ENCODE measurements at regions not wholly inside any gene's neighbourhood (a gene's known extent, or its start where the extent isn't known, plus 50 kb on each side); places are given as distances from the start of the nearest gene placed in this dataset.

- H3K4me1 Mint-ChIP-seq (ENCODE audit: low read depth), result no peaks in the 10 kb centered on the region
- no peaks in the 10 kb centered on the region for H3K36me3 Mint-ChIP-seq (ENCODE audit: low read depth)
- no peak overlapping the region for H3K27ac Mint-ChIP-seq
- no peaks in the 10 kb centered on the region for H3K27me3 Mint-ChIP-seq
- intact Hi-C loops (cut with micrococcal nuclease), result no loop called here
- peaks cover 30% of the 10 kb centered on the region for H3K9me3 Mint-ChIP-seq
- H3K4me3 Mint-ChIP-seq, result no peak overlapping the region
Measured at GRCh38 chr5:15220642-15221173, 279.3 kb upstream of the FBXL7 start.

- intact Hi-C loops (cut with micrococcal nuclease), result no loop called here
- H3K36me3 Mint-ChIP-seq (ENCODE audit: low read depth), result no peaks in the 10 kb centered on the region
- no peaks in the 10 kb centered on the region for H3K27me3 Mint-ChIP-seq
- peaks cover 15% of the 10 kb centered on the region for H3K9me3 Mint-ChIP-seq
- no peak overlapping the region for H3K27ac Mint-ChIP-seq
- H3K4me1 Mint-ChIP-seq (ENCODE audit: low read depth), result no peaks in the 10 kb centered on the region
- H3K4me3 Mint-ChIP-seq, result no peak overlapping the region
Measured at GRCh38 chr5:15215056-15215455, 284.9 kb upstream of the FBXL7 start.

GRCh38 chr5:15214010-15214409, 286.0 kb upstream of the FBXL7 start:
- Mint-ChIP-seq H3K4me1 (ENCODE audit: low read depth) (no peaks in the 10 kb centered on the region), H3K9me3 (peaks cover 15% of the 10 kb centered on the region), H3K4me3 (no peak overlapping the region), H3K36me3 (ENCODE audit: low read depth) (no peaks in the 10 kb centered on the region), H3K27me3 (no peaks in the 10 kb centered on the region), H3K27ac (no peak overlapping the region)
- intact Hi-C loops (cut with micrococcal nuclease), result no loop called here

DNA sequence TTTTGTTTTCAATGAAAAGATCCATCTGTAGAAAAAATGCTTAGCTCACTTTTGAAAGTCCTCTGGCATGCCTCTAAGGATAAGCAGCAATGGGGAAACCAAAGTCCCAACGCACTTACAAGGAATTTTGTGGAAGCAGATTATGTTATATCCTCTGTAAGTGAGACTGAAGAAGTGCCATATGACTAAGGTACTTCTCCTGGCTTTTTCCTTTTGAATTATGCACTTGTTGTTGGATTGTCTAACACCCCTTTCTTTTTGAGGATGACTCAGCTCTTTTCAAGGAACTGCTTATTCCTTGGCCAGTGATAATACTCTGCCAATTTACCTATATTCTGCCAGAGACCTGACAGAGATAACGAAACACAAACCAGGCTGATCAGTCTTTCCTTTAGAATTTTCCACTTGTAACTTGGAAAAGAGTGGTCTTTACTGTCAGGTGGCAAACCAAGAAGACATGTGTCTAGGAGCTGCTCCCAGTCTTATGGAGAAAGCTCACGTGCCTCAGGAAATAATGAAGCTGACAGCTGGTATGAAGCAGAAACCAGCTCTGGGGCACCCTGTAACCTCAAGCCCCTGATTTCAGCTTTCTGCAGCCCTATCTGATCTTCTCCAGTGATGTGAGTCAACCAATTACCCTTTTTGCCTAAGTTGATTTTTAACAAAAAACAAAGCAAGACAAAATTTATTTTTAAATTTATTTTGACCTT, 290.8 kb upstream of the FBXL7 start:
- Mint-ChIP-seq H3K27ac (no peak overlapping the region), H3K4me1 (ENCODE audit: low read depth) (no peaks in the 10 kb centered on the region), H3K27me3 (no peaks in the 10 kb centered on the region), H3K4me3 (no peak overlapping the region), H3K36me3 (ENCODE audit: low read depth) (no peaks in the 10 kb centered on the region), H3K9me3 (peaks cover 20% of the 10 kb centered on the region)
- intact Hi-C loops (cut with micrococcal nuclease), result no loop called here

- H3K4me3 Mint-ChIP-seq, result no peak overlapping the region
- intact Hi-C loops (cut with micrococcal nuclease), result no loop called here
- H3K36me3 Mint-ChIP-seq (ENCODE audit: low read depth), result no peaks in the 10 kb centered on the region
- H3K9me3 Mint-ChIP-seq, result peaks cover 33% of the 10 kb centered on the region
- H3K27ac Mint-ChIP-seq, result no peak overlapping the region
- no peaks in the 10 kb centered on the region for H3K27me3 Mint-ChIP-seq
- no peaks in the 10 kb centered on the region for H3K4me1 Mint-ChIP-seq (ENCODE audit: low read depth)
Measured at GRCh38 chr5:15206133-15206532, 293.8 kb upstream of the FBXL7 start.

DNA sequence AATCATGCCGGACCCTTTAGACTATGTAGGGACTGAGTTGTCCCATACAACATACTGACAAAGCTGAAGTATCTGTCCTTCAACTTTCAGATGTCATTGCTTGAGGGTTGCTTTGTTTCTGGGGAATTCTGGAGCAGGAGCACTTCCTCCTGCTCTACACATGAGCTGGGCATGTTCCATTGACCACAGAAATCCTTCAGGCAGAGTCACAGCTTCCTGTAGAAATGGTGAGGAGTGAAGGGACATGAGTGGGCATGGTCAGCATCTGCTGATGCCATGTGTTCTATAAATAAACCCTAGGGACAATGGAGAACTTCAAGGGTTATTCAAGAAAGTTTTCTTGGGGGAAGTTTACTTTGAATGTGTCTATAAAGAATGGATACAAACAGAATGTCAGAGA, 296.6 kb upstream of the FBXL7 start:
- no peak overlapping the region for H3K27ac Mint-ChIP-seq
- no peaks in the 10 kb centered on the region for H3K4me1 Mint-ChIP-seq (ENCODE audit: low read depth)
- H3K9me3 Mint-ChIP-seq, result peaks cover 40% of the 10 kb centered on the region
- H3K4me3 Mint-ChIP-seq, result no peak overlapping the region
- H3K27me3 Mint-ChIP-seq, result no peaks in the 10 kb centered on the region
- no peaks in the 10 kb centered on the region for H3K36me3 Mint-ChIP-seq (ENCODE audit: low read depth)
- intact Hi-C loops (cut with micrococcal nuclease), result no loop called here

GRCh38 chr5:15191012-15191411, 309.0 kb upstream of the FBXL7 start:
- Mint-ChIP-seq H3K4me3 (no peak overlapping the region), H3K27me3 (no peaks in the 10 kb centered on the region), H3K4me1 (ENCODE audit: low read depth) (no peaks in the 10 kb centered on the region), H3K36me3 (ENCODE audit: low read depth) (no peaks in the 10 kb centered on the region), H3K9me3 (peaks cover 26% of the 10 kb centered on the region), H3K27ac (no peak overlapping the region)
- intact Hi-C loops (cut with micrococcal nuclease), result no loop called here

GRCh38 chr5:15183520-15183919, 311.9 kb upstream of the ANKH start:
- H3K4me3 Mint-ChIP-seq, result no peak overlapping the region

DNA sequence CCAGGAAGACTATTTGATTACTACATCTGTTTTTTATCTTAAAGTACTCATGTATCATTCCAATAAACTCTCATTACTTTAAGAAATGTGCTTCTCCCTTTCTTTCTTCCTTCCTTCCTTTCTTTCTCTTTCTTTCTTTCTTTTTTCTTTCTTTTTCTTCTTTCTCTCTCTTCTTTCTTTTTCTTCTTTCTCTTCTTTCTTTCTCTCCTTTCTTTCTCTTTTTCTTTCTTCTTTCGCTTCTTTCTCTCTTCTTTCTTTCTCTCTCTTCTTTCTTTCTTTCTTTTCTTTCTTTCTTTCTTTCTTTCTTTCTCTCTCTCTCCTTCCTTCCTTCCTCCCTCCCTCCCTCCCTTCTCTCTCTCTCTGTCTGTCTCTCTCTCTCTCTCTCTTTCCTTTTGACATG, 298.6 kb upstream of the ANKH start:
- intact Hi-C loops (cut with micrococcal nuclease), result no loop called here
- Mint-ChIP-seq H3K27me3 (no peaks in the 10 kb centered on the region), H3K27ac (no peak overlapping the region), H3K4me3 (no peak overlapping the region), H3K9me3 (peaks cover 43% of the 10 kb centered on the region), H3K36me3 (ENCODE audit: low read depth) (no peaks in the 10 kb centered on the region), H3K4me1 (ENCODE audit: low read depth) (no peaks in the 10 kb centered on the region)

More at GRCh38 chr5:15183520-15183919, 311.9 kb upstream of the ANKH start:
- Mint-ChIP-seq H3K4me1 (ENCODE audit: low read depth) (no peaks in the 10 kb centered on the region), H3K27ac (no peak overlapping the region), H3K9me3 (no peaks in the 10 kb centered on the region), H3K36me3 (ENCODE audit: low read depth) (no peaks in the 10 kb centered on the region), H3K27me3 (no peaks in the 10 kb centered on the region)
- intact Hi-C loops (cut with micrococcal nuclease), result no loop called here

GRCh38 chr5:15168358-15168757, 296.8 kb upstream of the ANKH start:
- no peaks in the 10 kb centered on the region for H3K27me3 Mint-ChIP-seq
- peaks cover 42% of the 10 kb centered on the region for H3K9me3 Mint-ChIP-seq
- no peak overlapping the region for H3K4me3 Mint-ChIP-seq
- no peaks in the 10 kb centered on the region for H3K4me1 Mint-ChIP-seq (ENCODE audit: low read depth)
- H3K36me3 Mint-ChIP-seq (ENCODE audit: low read depth), result no peaks in the 10 kb centered on the region
- intact Hi-C loops (cut with micrococcal nuclease), result no loop called here
- no peak overlapping the region for H3K27ac Mint-ChIP-seq

DNA sequence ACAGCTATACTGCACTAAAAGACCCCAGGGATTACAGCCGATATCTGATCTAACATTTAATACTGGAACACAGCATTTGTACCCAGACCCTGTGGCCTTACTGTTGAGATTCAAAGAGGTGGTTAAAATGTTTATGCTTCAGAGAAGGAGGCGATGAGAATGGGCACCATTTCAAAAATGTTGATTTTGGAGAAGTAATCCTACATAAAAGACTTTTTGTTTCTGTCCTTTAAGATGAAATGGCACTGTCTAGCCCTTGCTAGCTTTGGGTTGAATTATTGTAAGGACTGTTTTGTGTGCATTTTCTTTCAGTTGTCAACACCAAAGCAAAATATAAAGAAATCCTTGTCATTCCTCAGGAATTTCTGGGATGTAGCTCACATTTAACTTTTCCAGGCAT, 288.5 kb upstream of the ANKH start:
- Mint-ChIP-seq H3K27ac (no peak overlapping the region), H3K4me1 (ENCODE audit: low read depth) (no peaks in the 10 kb centered on the region), H3K4me3 (no peak overlapping the region), H3K36me3 (ENCODE audit: low read depth) (no peaks in the 10 kb centered on the region), H3K9me3 (peaks cover 26% of the 10 kb centered on the region), H3K27me3 (no peaks in the 10 kb centered on the region)
- intact Hi-C loops (cut with micrococcal nuclease), result no loop called here

DNA sequence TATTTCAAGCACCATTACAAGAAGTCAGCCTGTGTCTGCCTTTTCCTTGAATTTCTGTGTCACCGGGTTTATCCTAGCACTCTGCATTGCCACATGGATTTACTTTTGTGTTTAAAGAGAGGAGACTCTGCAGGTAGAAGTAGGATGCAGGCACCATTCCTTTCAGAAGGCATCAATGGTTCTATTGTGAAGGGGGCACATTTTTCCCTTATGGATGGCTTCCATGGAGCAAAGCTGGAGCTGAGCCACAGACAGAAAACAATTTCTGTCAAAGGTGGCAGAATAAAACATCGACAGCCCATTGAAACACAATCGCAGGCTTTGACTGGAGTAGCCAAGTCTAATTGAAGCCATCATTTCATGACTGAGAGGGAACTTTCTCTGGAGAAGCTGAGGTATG, 288.0 kb upstream of the ANKH start:
- H3K27ac Mint-ChIP-seq, result no peak overlapping the region
- intact Hi-C loops (cut with micrococcal nuclease), result no loop called here
- H3K4me1 Mint-ChIP-seq (ENCODE audit: low read depth), result no peaks in the 10 kb centered on the region
- peaks cover 31% of the 10 kb centered on the region for H3K9me3 Mint-ChIP-seq
- no peaks in the 10 kb centered on the region for H3K36me3 Mint-ChIP-seq (ENCODE audit: low read depth)
- H3K27me3 Mint-ChIP-seq, result no peaks in the 10 kb centered on the region
- H3K4me3 Mint-ChIP-seq, result no peak overlapping the region

GRCh38 chr5:15142458-15142857, 270.9 kb upstream of the ANKH start:
- no peaks in the 10 kb centered on the region for H3K27me3 Mint-ChIP-seq
- intact Hi-C loops (cut with micrococcal nuclease), result no loop called here
- no peak overlapping the region for H3K4me3 Mint-ChIP-seq
- H3K36me3 Mint-ChIP-seq (ENCODE audit: low read depth), result no peaks in the 10 kb centered on the region
- H3K27ac Mint-ChIP-seq, result no peak overlapping the region
- no peaks in the 10 kb centered on the region for H3K9me3 Mint-ChIP-seq
- H3K4me1 Mint-ChIP-seq (ENCODE audit: low read depth), result no peaks in the 10 kb centered on the region

DNA sequence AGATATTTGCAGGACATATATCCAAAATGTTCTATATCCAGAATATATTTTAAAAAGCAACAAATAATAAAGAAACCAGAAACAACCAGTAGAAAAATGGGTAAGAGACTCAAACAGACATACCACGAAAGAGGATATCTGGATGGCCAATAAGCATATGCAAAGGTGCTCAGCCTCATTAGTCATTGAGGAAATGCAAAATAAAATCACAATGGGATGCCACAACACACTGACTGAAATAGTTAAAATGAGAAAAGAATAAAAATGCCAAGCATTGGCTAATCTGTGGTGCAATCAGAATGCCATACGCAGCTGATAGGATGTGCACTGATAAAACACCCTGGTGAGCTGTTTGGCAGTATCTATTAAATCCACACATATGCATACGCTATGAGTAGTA, 265.8 kb upstream of the ANKH start:
- Mint-ChIP-seq H3K9me3 (peaks cover 14% of the 10 kb centered on the region), H3K36me3 (ENCODE audit: low read depth) (no peaks in the 10 kb centered on the region), H3K4me3 (no peak overlapping the region), H3K4me1 (ENCODE audit: low read depth) (no peaks in the 10 kb centered on the region), H3K27me3 (no peaks in the 10 kb centered on the region), H3K27ac (no peak overlapping the region)
- intact Hi-C loops (cut with micrococcal nuclease), result no loop called here

DNA sequence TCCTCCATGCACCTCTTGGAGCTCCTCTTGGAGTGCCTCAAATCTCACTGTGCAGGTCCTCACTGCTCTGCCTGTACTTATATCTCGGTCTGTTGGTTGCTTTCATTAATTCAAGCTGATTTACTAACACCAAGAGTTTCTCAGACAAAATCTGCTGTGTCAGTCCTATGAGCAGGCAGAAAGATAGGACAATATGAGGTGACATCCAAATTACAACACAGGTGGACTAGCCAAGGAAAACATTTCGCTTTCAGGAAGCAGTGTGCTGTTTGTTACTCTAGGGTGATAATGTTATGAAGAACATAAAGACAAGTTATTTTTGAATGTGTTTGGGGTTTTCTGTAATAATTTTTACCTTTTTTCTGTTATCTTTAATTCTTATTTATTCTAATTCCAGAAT, 264.1 kb upstream of the ANKH start:
- peaks cover 26% of the 10 kb centered on the region for H3K9me3 Mint-ChIP-seq
- no peak overlapping the region for H3K27ac Mint-ChIP-seq
- H3K36me3 Mint-ChIP-seq (ENCODE audit: low read depth), result no peaks in the 10 kb centered on the region
- intact Hi-C loops (cut with micrococcal nuclease), result no loop called here
- H3K27me3 Mint-ChIP-seq, result no peaks in the 10 kb centered on the region
- H3K4me1 Mint-ChIP-seq (ENCODE audit: low read depth), result no peaks in the 10 kb centered on the region
- H3K4me3 Mint-ChIP-seq, result no peak overlapping the region
